Activated CD8-positive, alpha-beta memory T cell treated with anti-CD3 and anti-CD28 coated beads for 36 hours (primary cell): ENCODE measurements at regions not wholly inside any gene's neighbourhood (a gene's known extent, or its start where the extent isn't known, plus 50 kb on each side); places are given as distances from the start of the nearest gene placed in this dataset.

Source experiments
- CTCF ChIA-PET: fragments of 350-600 bp; sonication (Branson Sonifier 250); formaldehyde crosslinking; loops from one replicate; lab custom pipeline; 2021; ENCODE audit warnings: antibody characterized with exemption; lab: Charles Lee
- POLR2A ChIA-PET: fragments of 350-600 bp; sonication (Branson Sonifier 250); formaldehyde crosslinking; loops from one replicate; lab custom pipeline; 2021; ENCODE audit warnings: antibody characterized with exemption; lab: Charles Lee

DNA sequence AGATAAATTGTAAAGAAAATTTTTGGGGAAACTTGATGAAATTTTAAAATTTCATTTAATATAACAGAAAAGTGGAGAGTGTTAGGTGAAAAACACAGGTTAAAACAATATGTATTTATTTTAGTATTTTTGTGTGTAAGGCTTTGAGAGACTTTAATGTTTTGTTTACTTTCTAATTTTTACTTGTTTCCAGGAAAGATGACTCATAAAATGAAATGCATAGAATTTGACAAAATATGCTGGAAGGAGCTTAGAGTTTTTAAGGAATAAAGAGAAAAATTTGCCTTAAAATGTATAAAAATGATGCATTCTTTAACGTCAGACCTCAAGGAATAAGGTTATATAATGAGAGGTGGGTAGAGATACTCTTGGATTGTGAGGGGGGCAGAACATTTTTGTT, 1205.1 kb upstream of the CNTN5 start:
- POLR2A ChIA-PET = no interaction called here

DNA sequence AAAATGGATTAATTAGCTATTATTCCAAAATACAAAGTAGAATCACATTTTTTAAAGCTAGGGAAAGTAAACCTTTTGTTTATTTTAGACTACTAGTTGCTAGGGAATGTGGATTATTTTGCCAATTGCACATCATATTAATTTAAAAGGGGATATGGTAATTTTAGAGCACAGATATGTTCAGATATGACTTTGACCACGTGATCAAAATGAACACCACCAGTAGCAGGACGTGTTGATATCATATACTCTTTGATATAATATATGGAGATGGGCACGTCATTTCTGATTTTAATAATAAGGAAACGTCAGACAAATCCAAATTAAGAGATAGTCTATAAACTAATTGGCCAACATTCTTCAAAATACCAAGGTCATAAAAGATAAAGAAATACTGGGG, 1188.3 kb upstream of the CNTN5 start:
- CTCF ChIA-PET = no interaction called here
- POLR2A ChIA-PET = no interaction called here

More for the DNA sequence above, 1205.1 kb upstream of the CNTN5 start:
- CTCF ChIA-PET = no interaction called here

DNA sequence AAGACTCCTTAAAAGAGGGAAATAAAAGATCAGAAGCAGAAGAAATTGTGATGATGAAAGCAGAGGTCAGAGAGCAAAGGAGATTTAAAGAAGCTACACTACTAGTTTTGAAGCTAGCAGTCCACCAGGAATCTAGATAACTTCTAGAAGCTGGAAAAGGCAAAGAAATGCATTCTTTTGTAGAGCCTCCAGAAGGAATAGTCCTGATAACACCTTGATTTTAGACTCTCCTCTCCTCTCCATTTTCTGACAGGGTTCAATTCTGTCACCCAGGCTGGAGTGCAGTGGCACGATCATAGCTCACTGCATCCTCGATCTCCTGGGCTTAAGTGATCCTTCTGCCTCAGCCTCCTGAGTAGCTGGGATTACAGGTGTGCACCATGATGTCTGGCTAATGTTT, 1187.3 kb upstream of the CNTN5 start:
- ChIA-PET POLR2A (no interaction called here), CTCF (no interaction called here)

DNA sequence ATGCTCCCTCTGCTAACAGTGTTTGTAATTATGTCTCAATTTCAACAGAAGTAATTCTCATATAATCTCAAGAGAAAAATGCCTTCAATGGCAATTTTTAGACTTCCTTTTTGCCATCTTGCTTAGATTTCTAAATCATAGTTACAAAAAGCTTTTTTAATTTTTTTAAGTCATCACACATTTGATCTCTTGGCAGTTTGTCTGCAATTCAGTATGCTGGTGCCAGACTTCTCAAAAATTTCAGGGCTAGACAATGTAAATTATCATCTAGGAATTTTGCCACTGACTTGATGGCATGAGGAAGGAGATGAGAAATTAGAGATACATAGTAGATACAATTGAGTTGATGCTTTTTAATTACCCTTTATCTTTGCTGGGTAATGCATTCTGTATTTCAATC, 1176.7 kb upstream of the CNTN5 start:
- POLR2A ChIA-PET = no interaction called here
- CTCF ChIA-PET = no interaction called here

DNA sequence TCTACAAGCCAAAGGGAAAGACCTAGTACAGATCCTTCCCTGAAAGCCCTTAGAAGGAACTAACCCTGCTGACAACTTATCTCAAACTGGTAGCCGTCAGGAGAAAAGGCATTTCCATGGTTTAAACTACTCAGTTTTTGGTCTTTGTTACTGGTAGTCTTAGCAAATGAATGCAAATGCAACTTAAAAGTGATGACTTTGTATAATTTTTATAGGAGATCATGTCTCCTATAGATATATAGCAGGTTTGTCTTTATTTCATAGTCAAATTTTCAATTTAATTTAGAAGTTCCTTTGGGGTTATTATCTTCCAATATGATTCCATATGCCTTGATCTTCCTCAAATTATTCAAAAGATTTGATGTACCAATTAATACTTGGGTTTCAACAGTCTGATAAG, 1173.0 kb upstream of the CNTN5 start:
- CTCF ChIA-PET = no interaction called here
- POLR2A ChIA-PET = no interaction called here

DNA sequence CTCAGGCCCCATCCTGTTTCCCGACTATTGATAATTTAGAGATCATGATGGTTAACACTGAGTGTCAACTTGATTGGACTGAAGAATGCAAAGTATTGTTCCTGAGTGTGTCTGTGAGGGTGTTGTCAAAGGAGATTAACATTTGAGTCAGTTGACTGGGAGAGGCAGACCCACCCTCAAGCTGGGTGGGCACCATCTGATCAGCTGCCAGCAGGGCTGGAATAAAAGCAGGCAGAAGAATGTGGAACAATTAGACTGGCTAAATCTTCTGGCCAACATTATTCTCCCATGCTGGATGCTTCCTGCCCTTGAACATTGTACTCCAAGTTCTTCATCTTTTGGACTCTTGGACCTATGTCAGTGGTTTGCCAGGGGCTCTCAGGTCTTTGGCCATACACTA, 1170.0 kb upstream of the CNTN5 start:
- POLR2A ChIA-PET = no interaction called here
- CTCF ChIA-PET = no interaction called here

DNA sequence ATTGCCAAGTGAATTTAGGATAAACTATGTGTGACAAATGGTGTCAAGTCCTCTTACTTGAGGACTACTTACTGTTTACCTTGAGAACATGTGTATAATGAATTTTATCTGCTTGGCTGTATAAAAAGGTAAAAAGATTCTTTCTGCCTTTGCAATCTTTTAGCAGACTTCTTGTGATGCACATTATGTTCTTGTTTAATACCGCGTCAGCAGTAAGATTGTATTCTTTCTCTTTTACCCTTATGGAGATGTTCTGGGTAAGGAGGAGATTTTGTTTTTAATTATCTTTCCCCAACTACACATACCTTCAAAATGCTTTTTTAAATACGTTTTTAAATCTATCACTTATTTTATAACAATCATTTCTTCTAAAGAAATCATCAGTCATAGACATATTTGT, 1166.4 kb upstream of the CNTN5 start:
- CTCF ChIA-PET = no interaction called here
- POLR2A ChIA-PET = no interaction called here

DNA sequence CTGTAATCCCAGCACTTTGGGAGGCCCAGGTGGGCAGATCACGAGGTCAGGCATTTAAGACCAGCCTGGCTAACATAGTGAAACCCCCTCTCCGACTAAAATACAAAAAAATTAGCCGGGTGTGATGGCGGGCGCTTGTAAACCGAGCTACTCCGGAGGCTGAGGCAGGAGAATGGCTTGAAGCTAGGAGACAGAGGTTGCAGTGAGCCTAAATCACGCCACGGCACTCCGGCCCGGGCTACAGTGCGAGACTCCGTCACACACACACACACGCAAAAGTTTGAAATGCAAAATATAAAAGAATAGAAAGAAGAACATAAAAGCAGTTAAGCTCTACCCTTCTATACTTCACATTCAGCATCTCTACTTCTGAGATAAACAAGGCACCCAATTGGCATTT, 1165.9 kb upstream of the CNTN5 start:
- POLR2A ChIA-PET = no interaction called here
- CTCF ChIA-PET = no interaction called here

DNA sequence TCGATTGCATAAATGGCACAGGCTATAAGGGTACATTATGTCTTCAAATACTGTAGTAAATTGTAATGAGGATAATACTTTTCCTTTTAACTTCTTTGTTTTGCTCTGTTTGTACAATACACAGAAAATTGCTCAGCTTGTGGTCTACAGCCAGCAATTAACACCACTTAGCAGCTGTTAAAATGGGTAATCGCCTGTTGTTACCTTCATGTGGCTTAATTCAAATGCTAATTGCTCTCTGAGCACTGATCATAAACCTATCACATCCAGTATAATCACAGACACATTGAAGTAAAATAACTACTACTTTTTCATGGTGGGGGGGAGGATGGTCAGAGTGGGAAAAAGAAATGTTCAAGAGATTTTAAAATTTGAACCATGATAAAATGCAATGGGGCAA, 1164.1 kb upstream of the CNTN5 start:
- ChIA-PET POLR2A (no interaction called here), CTCF (no interaction called here)

DNA sequence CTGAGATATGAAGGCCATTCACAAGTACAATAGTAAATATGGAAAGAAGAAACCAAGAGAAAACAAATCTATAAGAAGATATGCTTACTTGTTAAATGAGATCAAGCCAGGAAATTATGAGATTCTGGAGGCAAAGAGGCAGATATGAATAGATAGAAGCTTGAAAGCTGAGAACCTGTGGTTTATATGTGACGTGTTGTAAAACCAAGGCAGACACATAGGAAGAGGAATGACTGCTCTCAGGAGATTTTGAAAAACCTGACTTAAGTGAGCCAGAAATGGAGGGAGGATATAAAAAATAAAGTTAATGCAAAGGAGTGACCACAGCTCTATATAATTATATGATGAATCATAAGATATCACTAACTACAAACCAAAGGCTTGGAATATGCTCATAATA, 1160.5 kb upstream of the CNTN5 start:
- ChIA-PET CTCF (no interaction called here), POLR2A (no interaction called here)

DNA sequence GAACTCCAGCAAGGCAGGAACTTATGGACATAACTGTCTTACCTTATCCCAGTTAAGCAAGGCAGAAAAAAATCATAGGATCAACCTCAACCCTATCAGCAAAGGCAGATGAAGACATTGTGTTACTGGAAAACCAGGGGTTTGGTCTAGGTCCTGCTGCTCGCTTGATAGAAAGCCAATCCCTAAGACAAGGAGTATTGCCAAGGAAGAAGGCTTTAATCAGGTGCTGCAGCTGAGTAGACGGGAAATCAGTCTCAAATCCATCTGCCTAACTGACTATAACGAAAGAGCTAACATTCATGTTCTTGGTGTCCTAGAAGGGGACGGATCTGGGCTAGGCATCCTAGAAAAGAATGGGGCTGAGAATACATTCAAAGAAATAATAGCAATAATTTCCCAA, 1158.7 kb upstream of the CNTN5 start:
- ChIA-PET POLR2A (no interaction called here), CTCF (no interaction called here)

DNA sequence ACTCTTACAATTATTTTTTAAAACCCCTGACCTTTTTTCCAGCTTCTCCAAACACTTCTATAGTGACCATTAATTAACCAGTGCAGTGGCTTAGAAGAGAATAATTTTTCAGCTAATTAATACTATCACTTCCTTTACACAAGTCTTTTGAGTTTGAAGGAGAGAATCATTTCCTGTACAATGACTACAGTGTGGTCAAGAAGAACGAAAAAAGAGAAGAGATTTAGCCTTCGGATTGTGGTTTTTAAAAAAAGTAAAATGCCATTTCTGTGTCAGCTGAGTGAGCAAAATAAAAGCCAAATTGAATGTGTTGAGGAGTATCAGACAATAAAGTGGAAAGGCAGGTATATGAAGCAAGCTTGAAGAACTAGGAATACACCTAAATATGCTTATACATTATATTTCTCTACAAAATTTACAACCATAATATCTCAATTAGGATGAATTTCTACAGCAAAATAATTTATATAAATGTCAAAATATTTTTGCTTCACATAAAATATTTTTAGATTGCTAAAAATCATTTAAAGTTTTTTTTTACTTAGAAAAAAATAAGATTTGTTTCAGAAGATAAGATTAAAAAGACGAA, 1155.2 kb upstream of the CNTN5 start:
- ChIA-PET POLR2A (no interaction called here), CTCF (no interaction called here)

DNA sequence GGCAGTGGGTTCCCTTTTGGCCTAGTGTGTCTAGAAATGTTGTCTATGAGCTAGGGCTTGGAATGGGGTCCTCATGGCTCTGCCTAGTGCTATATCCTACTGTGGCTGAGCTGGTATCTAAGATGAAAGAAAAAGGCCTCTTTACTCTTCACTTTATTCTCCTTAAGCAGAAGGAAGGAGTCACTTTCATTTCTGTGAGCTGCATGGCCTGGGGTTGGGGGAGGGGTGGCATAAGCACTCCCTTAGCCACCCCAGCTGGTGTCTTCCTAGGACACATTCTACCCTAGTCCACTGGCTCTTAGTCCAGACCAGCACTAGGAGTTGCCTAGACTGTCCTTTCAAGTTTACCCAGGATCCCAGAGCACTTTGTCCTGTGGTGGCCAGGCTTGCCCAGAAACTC, 1148.9 kb upstream of the CNTN5 start:
- CTCF ChIA-PET = no interaction called here
- POLR2A ChIA-PET = no interaction called here

DNA sequence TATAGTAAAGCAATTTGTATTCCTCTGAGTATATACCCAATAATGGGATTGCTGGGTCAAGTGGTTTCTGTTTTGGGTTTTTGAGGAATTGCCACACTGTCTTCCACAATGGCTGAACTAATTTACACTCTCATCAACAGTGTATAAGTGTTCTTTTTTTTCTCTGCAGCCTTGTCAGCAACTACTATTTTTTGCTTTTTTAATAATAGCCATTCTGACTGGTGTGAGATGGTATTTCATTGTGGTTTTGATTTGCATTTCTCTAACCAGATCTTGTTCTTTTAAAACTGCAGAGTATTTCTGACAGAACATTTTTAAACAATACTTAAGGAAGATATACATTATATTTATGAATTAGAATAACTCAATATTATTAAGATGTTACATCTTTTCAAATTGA, 1140.5 kb upstream of the CNTN5 start:
- CTCF ChIA-PET = no interaction called here
- POLR2A ChIA-PET = no interaction called here

DNA sequence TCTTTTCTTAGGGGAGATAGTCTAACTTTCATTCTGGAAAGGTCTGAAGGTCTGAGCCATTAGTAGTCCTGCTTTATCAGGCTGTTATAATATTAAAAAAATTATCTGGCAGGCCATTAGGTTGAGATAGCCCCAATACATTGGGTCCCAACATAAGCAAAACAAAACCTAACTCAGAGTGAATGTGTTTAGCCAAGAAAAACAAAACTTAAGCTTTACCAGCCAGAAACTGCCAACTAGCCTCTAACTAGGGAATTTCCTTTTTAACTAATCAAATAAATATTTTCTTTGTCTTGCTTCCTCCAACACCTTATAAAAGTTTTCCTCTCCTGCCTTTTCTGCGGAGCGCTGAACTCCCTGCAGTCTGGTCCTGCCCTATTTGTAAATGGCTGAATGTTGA, 1137.7 kb upstream of the CNTN5 start:
- POLR2A ChIA-PET = no interaction called here

DNA sequence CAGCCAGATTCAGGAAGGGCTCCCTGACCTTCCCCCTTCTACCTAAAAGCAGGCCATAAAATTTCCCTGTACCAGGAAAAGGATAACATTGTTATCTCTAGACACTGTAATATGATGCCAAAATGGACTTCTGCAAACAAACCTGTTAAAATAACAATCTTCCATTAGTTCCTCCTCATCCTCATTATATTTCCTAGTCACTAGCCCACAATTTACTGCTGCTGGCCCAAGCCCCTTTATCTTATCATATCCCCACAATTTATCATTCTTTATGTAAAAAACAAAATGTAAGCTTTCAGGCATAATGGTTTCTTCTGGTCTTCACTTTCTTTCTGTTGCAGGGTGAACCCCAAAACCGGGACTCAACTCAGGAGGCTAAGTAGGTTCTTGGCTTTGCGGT, 1132.1 kb upstream of the CNTN5 start:
- ChIA-PET CTCF (no interaction called here), POLR2A (no interaction called here)

More for the DNA sequence above, 1137.7 kb upstream of the CNTN5 start:
- CTCF ChIA-PET = no interaction called here

DNA sequence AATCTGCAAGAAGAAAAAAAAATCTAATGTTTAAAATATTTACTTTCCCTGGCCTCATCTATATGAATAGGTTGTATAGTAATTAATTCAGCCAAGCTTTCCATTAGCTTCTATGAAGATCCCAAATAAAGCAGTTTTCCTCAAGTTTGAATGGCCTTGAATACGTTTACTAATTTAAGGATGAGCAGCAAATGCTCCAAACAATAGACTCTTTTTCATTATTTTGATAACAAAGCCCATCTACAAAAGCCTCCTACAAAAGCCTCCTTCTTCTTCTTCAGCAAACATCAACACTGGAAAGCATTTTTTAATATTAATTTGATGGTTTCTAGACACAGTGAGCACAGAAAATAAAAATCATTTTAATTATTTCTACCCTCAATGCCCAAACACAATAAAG, 1130.3 kb upstream of the CNTN5 start:
- ChIA-PET CTCF (no interaction called here), POLR2A (no interaction called here)

DNA sequence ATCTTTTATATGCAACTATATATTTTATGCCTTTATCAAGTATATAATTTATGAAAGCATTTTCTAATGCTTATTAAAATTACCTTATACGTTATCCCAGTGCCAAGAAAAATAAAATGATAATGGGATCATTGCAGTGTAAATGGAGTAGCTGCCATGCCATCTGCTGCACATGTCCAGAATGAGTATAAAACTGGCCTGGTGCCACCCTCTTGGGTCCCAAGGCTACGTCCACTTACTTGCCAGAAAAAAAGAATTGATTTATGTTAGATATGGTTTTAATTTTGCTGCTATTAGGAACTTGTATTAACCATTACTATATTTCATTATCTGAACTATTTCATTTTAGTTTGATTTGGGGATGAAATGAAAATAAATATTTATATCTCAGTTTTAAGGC, 1127.1 kb upstream of the CNTN5 start:
- CTCF ChIA-PET = no interaction called here

DNA sequence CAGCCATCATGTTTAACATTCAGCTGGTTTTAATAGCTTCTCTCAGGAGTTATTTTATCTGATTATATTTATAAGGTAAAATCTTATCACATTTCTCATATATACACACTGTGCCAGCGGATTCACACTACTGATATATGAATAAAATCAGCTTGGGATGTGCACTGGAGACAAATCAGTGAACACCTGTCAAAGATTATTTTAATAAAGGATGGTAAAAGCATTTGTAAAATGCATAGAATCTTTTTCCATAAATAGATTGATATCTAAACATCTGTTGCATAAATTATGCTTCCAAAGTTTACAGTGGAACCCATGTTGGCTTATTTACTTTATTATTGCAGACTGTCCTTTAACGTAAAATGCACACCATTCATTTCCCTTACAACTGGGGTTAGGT, 1125.8 kb upstream of the CNTN5 start:
- ChIA-PET POLR2A (no interaction called here), CTCF (no interaction called here)

More for the DNA sequence above, 1127.1 kb upstream of the CNTN5 start:
- POLR2A ChIA-PET = no interaction called here

DNA sequence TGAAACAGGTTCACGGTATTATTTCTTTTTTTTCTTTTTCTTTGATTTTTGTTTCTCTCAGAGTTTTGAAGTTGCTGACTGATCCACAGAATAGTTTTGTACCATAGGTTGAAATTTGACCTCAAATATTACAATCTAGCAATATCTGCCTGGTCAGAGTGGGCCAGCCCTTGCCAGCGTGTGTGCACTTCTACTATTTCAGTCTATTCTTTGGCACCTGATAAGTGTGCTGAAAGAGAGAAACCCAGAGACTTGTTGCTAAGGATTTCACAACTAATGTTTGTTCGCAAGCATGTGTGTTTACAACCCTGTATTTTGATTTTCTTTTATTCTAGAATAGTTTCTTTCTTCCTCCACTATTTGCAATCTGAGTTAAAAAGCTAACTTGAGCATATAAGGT, 1125.2 kb upstream of the CNTN5 start:
- ChIA-PET POLR2A (no interaction called here), CTCF (no interaction called here)

DNA sequence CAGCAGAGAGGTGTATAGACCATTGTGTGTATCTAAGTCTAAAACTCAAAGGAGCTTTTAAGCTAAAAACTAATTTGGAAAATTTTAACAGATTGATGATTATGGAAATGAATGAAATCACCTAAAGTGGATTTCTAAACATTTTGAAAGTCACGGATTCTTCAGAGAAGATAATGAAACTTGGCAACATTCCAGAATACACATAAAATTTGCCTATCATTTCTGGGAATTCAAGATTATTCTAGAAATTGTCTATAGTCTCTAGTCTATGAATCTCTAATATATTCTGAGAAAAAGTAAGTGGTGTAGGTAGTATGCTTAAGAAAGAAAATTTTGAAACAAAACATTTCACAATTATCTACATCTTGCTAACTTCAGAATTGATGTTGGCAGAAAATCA, 1117.9 kb upstream of the CNTN5 start:
- ChIA-PET CTCF (no interaction called here), POLR2A (no interaction called here)

DNA sequence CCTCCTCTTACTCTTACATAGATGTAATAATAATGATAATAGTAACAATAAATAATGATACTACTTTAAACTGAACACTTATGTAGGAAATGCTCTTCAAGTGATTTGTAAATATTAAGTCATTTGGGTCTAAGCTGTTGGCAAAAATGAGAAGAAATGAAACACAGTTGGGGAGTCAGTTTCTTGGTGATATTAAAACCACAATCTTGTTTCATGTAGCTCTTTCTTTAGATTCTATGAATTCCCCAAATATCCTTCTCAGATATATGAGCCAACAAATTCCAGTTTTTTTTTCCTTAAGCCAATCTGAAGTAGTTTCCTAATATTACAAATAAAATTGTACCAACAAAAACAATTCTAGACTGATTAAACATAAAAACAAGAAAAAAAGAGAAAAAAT, 1115.6 kb upstream of the CNTN5 start:
- CTCF ChIA-PET = no interaction called here
- POLR2A ChIA-PET = no interaction called here
